ENCODE measurements at regions not wholly inside any gene's neighbourhood (a gene's known extent, or its start where the extent isn't known, plus 50 kb on each side); places are given as distances from the start of the nearest gene placed in this dataset.

DNA sequence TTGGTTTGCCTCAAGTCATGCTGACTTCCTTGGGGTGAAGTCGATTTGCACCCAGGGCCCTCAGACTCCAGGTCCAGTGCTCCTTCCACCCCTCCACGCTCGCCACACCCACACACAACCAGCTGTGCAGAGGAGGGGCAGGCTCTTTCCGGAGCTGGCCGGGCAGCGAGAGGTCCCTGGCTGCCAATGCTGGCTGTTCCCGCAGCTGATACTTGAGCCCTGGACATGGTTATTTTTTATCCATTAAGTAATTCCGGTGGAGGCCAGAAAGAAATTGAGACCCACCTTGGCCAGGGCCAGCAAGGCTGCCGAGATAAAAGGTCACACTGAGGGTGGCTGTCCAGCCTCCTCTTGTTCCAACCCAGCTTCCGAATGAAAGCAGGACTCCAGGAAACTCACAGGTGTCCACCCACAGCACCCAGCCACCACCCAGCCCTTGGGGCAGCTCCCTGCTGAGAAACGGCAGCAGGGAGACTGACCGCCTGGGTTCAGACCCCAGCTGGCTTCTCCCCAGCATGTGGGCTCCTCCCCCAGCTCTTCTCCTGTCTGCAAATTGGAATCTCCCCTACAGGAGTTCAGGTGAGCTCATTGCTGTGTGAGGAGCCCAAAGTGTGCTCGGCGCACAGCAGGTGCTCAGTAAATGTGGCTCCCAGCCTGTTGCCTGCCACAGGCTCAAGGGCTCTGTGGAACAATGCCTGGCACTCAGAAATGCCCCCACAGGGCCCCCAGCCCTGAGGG, 77.8 kb downstream of the PDGFA start:
- no peak for TF ChIP-seq POLR2A (IDR thresholded peaks at IDR 0.05)
- TF ChIP-seq, protein P1, sequence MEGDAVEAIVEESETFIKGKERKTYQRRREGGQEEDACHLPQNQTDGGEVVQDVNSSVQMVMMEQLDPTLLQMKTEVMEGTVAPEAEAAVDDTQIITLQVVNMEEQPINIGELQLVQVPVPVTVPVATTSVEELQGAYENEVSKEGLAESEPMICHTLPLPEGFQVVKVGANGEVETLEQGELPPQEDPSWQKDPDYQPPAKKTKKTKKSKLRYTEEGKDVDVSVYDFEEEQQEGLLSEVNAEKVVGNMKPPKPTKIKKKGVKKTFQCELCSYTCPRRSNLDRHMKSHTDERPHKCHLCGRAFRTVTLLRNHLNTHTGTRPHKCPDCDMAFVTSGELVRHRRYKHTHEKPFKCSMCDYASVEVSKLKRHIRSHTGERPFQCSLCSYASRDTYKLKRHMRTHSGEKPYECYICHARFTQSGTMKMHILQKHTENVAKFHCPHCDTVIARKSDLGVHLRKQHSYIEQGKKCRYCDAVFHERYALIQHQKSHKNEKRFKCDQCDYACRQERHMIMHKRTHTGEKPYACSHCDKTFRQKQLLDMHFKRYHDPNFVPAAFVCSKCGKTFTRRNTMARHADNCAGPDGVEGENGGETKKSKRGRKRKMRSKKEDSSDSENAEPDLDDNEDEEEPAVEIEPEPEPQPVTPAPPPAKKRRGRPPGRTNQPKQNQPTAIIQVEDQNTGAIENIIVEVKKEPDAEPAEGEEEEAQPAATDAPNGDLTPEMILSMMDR (IDR thresholded peaks at IDR 0.05): no peak

Data from adrenal gland (tissue), 5 donors.